Left lung (tissue), 4 donors: ENCODE measurements at regions not wholly inside any gene's neighbourhood (a gene's known extent, or its start where the extent isn't known, plus 50 kb on each side); places are given as distances from the start of the nearest gene placed in this dataset.

Experiments
- ATAC-seq: fragments of 200-7000 bp; cut with Tn5 transposase; one replicate; pipeline ENCODE4 v1.9.1; 2020; ENCODE audit warnings: moderate library complexity
- DNase-seq, 4 donors: peaks; one replicate each; pipeline ENCODE4 v3.0.0-alpha.2; 2013 to 2020
- H3K27ac ChIP-seq, 2 donors: fragments of 200-600 bp; sonication (generic) in 1 of 2; one replicate each; pipeline versions ENCODE4 v1.5.0 to v1.8.0; 2020 to 2021
- H3K27me3 ChIP-seq, 2 donors: fragments of 200-600 bp; sonication (generic) in 1 of 2; one replicate each; pipeline versions ENCODE4 v1.5.0 to v1.8.0; 2020 to 2021
- H3K36me3 ChIP-seq, 2 donors: fragments of 200-600 bp; sonication (generic) in 1 of 2; one replicate each; pipeline versions ENCODE4 v1.5.0 to v1.8.0; 2020 to 2021
- H3K4me1 ChIP-seq, 2 donors: fragments of 200-600 bp; one replicate each; pipeline ENCODE4 v1.8.0; 2021
- H3K4me3 ChIP-seq, 2 donors: fragments of 200-600 bp; sonication (generic) in 1 of 2; one replicate each; pipeline versions ENCODE4 v1.5.0 to v1.8.0; 2020 to 2021; ENCODE audit warnings: mild to moderate bottlenecking in 1 of 2
- H3K9me3 ChIP-seq, 2 donors: fragments of 200-600 bp; sonication (generic) in 1 of 2; one replicate each; pipeline versions ENCODE4 v1.5.0 to v1.8.0; 2020 to 2021
- intact Hi-C, 2 donors: fragments of 100-400 bp; cut with DNase I; formaldehyde crosslinking; loops; one replicate each; pipeline versions ENCODE4 v1.11.2 to v1.14.2; 2022
- TF ChIP-seq, protein P1 (sequence below), 2 donors: fragments of 200-600 bp; sonication (generic) in 1 of 2; IDR thresholded peaks; one replicate each; pipeline versions ENCODE4 v1.5.0 to v1.8.0; 2021; ENCODE audit warnings: antibody characterized with exemption in 2 of 2
- donor health status: DM: no; HTN: yes; CAD: no.
- donor health status: DM: no; HTN: no; CAD: no.

DNA sequence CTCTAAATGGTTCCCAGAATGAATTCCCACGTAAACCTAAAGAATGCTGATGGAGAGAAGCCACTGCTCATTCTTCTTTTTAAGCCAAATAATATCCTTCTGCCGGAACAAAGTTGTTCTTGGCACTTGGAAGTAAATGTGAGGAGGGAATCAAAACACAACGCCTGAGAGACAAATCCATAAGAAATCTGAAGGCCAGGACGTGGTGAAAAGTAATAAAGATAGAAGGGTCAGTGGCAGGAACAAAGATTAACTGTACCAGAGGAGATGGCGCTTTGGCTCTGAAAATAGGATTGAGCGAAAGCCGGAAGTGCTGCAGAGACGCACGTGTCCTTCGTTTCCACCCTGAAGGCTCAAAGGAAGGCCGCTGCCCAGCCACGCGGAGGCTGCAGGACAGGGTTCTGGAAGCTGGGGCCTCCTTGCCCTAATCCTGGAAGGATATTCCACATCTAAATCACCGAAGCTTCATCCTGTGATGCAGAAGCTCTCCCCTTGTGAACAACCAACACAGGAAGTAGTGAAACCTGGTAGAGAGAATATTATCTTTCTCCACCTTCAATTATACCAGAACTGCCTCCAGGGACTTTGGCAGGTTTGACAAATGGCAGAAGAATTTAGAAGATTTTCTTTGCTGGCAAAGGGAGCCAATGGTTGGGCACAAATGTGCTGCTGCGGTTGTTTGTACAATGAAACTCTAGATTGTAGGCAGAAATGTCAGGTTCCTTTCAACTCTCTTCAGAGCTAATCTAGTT lies 214.6 kb upstream of the SERP2 start:
- H3K4me3 ChIP-seq, result no peak overlapping the region
- ATAC-seq (no peak), DNase-seq (no peak)
- H3K27ac ChIP-seq, result no peak overlapping the region
- no peaks in the 10 kb centered on the region for H3K4me1 ChIP-seq
- H3K36me3 ChIP-seq, result no peaks in the 10 kb centered on the region
- TF ChIP-seq, protein P1, sequence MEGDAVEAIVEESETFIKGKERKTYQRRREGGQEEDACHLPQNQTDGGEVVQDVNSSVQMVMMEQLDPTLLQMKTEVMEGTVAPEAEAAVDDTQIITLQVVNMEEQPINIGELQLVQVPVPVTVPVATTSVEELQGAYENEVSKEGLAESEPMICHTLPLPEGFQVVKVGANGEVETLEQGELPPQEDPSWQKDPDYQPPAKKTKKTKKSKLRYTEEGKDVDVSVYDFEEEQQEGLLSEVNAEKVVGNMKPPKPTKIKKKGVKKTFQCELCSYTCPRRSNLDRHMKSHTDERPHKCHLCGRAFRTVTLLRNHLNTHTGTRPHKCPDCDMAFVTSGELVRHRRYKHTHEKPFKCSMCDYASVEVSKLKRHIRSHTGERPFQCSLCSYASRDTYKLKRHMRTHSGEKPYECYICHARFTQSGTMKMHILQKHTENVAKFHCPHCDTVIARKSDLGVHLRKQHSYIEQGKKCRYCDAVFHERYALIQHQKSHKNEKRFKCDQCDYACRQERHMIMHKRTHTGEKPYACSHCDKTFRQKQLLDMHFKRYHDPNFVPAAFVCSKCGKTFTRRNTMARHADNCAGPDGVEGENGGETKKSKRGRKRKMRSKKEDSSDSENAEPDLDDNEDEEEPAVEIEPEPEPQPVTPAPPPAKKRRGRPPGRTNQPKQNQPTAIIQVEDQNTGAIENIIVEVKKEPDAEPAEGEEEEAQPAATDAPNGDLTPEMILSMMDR (IDR thresholded peaks at IDR 0.05), result no peak
- H3K9me3 ChIP-seq, result no peaks in the 10 kb centered on the region
- H3K27me3 ChIP-seq, result no peaks in the 10 kb centered on the region
- intact Hi-C loops, result no loop called here

DNA sequence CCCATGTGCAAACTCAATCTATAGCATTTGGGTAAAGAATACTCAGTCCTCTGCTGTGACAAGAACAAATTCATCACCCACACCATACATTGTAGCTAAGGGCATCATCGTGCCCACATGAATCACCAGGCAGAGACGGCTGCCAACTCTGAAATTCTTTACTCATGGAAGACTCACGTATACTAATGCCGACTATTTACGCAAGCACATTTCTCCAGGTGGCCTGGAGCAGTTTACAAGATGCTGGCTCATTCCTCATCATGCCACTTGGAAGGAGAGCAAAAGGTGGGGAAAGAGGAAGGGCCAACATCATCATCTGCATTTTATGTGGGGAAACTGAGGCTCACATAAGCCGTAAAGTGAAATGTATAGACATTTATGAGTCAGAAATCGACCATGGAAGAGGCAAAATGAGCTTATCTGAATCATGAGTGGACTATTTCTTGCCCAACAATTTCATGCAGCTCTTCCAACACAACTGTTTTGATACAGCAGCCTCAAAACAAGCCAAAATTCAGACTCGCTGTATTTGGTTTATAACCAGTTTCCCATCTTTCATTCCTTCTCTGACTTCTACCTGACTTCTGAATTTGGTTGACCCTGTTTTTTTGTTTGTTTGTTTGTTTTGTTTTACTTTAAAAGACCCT lies 213.9 kb upstream of the SERP2 start:
- Histone ChIP-seq H3K9me3 (no peaks in the 10 kb centered on the region), H3K36me3 (no peaks in the 10 kb centered on the region), H3K4me3 (no peak overlapping the region), H3K4me1 (no peaks in the 10 kb centered on the region), H3K27ac (no peak overlapping the region), H3K27me3 (no peaks in the 10 kb centered on the region)
- ATAC-seq, result no peak
- no peak for DNase-seq
- intact Hi-C loops, result no loop called here
- TF ChIP-seq, protein P1 (IDR thresholded peaks at IDR 0.05), result no peak

DNA sequence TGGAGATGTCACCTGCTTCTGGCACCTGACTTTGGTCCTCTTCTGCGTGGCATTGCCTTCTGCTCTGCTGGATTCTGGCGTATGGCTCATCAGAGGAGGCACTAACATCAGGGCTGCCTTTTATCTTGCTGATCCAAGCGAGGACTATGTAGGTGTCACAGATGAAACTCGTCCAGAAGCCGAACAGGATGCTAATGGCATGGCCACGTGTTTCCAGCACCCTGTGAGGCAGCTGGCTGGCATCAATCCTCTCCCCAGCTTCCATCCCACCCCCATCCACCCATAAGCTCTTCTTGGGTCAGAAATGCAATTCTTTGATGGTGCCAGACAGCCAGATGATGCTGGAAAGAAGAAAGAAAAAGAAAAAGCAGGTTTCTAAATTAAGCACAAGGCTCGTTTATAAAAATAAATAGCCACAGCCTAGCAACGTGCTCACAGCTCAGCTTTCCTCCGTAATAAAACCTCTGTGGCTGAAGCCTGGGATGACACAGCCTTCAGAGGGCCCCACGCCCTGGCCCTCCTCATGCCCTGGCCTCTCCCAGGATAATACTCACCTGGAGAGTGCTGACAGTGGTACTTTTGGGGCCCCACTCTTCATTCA lies 212.9 kb upstream of the SERP2 start:
- ATAC-seq (no peak), DNase-seq (no peak)
- intact Hi-C loops, result no loop called here
- no peak overlapping the region for H3K4me3 ChIP-seq
- H3K9me3 ChIP-seq, result no peaks in the 10 kb centered on the region
- H3K27ac ChIP-seq, result no peak overlapping the region
- no peaks in the 10 kb centered on the region for H3K4me1 ChIP-seq
- TF ChIP-seq, protein P1 (IDR thresholded peaks at IDR 0.05), result no peak
- no peaks in the 10 kb centered on the region for H3K36me3 ChIP-seq
- no peaks in the 10 kb centered on the region for H3K27me3 ChIP-seq

DNA sequence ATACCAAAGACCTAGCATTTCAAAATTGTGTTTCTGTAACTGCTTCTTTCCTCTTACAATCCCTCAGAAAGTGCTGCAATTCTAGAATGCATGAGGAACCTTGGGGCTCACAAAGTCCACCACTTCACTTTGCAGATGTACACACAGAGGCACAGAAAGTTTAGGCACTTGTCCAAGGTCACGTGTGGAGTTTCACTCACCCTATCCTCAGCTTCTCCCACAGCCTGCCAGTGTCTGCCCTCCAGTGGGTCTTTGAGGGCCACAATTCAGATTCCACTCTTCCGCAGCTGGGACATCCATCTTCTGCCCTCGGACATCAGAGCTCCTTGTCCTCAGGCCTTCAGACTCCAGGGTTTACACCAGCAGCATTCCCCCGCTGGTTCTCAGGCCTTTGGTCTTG lies 210.5 kb upstream of the SERP2 start:
- Histone ChIP-seq H3K4me1 (no peaks in the 10 kb centered on the region), H3K36me3 (no peaks in the 10 kb centered on the region), H3K27me3 (no peaks in the 10 kb centered on the region), H3K4me3 (no peak overlapping the region), H3K9me3 (no peaks in the 10 kb centered on the region), H3K27ac (no peak overlapping the region)
- DNase-seq (no peak), ATAC-seq (no peak)
- TF ChIP-seq, protein P1 (IDR thresholded peaks at IDR 0.05), result no peak
- intact Hi-C loops, result no loop called here

DNA sequence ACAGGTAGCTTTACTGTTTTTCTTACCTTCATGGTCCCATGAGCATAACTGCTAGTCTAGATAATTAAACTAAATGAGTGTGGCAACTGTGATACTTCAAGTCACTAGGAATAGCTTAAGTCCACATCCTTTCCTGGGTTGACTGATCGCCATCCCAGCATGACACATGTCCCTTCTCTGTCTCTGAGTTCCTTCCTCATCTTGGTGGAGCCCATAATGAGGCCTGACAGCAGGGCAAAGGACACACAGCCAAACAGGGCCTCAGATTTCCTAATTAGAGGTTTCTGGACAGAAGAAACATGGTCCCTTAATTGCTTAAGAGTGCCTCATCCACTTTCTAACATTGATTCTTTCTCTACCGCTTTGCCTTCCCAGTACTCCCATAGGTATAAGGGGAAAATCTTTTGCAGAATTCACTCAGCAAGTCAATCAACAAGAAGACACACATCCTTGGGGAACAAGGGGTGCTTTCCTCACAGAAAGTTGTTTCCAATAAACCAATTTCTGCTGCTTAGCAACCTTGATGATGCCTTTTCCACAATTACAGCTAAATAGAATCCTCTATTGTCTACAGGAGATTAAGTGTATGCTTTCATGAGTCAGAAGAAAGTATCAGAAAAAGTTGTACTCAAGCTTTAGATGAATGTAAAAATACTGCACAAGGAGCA lies 208.3 kb upstream of the SERP2 start:
- Histone ChIP-seq H3K36me3 (no peaks in the 10 kb centered on the region), H3K27me3 (no peaks in the 10 kb centered on the region), H3K9me3 (no peaks in the 10 kb centered on the region), H3K4me3 (no peak overlapping the region), H3K27ac (no peak overlapping the region), H3K4me1 (no peaks in the 10 kb centered on the region)
- no peak for DNase-seq
- TF ChIP-seq, protein P1 (IDR thresholded peaks at IDR 0.05), result no peak
- ATAC-seq, result no peak
- intact Hi-C loops, result no loop called here
